ENCODE measurements at regions not wholly inside any gene's neighbourhood (a gene's known extent, or its start where the extent isn't known, plus 50 kb on each side); places are given as distances from the start of the nearest gene placed in this dataset.

DNA sequence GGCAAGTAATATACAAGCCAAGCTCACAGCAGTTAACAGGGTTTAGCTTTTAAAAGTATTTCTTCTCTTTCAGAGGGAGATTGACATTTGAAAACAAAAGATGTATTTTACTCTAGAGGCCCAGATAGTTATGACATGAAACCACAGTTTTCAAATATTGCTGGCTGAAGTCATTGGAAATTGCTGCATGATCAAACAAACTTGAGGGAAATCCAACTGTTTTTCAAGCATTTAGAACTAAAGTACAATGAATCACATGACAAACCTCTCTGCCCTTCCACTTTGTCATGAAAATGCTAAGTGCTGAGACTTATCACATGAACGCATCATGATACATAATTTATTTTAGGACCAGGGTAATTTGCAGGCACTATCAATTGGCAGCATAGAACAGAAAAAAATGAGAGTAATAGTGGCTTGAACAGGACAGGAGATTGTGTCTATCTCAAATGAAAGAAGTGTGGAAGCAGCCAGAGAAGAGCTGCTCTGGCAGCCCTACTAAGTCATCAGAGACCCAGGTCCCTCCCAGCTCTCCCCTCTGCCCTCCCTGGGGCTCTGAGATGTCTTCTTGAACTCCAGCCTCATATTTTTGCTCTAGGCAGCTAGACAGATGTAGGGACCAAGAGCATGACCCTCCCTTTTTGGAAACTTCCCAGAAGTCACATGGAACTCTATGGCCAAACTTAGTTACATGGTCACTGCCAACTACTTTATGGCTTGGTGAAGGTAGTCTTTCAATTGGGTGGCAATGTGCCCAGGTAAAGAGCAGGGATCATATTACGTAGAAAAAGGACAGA, 90.1 kb upstream of the PELI2 start:
- H2BK120ac ChIP-seq (ENCODE audit: low read depth, low read length), result no peak overlapping the region
- WGBS, 2 experiments (ENCODE audit: extremely low coverage in 2 of 2, insufficient read length in 1 of 2), result 0% methylated on average over 1 of the region's 2 CpGs; no CpG with 5 or more reads in 1 of the 2 experiments
- no peak overlapping the region for H3K4me3 ChIP-seq (ENCODE audit: insufficient read depth, low read depth, low read length)
- H3K9me1 ChIP-seq (ENCODE audit: insufficient read depth, low read length), result no peaks in the 10 kb centered on the region
- intact Hi-C loops (cut with micrococcal nuclease), result no loop called here
- in situ Hi-C loops (cut with MboI; ENCODE audit: low sequenced_read_pairs), result no loop called here
- ChIA-PET CTCF (no interaction called here), POLR2A (ENCODE audit: unreplicated experiment) (no interaction called here)
- H2BK20ac ChIP-seq (ENCODE audit: low read depth, low read length), result no peak overlapping the region
- H3K4me1 ChIP-seq (ENCODE audit: control insufficient read depth, insufficient read depth, low read length), result no peaks in the 10 kb centered on the region
- peaks cover 14% of the 10 kb centered on the region for H3K27me3 ChIP-seq (ENCODE audit: control insufficient read depth, insufficient read depth, low read length)
- H2AFZ ChIP-seq (replicated peaks; ENCODE audit: low read length, poor library complexity), result no peak overlapping the region
- no peaks in the 10 kb centered on the region for H4K20me1 ChIP-seq (ENCODE audit: insufficient read depth, low read length)
- H4K8ac ChIP-seq (ENCODE audit: low read depth in 2 of 2, low read length in 2 of 2), result no peak overlapping the region
- H3K9me3 ChIP-seq (ENCODE audit: control insufficient read depth, insufficient read depth, low read length), result no peaks in the 10 kb centered on the region
- no TSS peak for BruUV-seq (replicated peaks)
- H3K9ac ChIP-seq (ENCODE audit: low read depth, low read length), result no peak overlapping the region
- no peak for ATAC-seq (ENCODE audit: low read depth)
- H3K56ac ChIP-seq (ENCODE audit: extremely low read depth, insufficient read depth, low read length), result no peak overlapping the region
- no peak overlapping the region for H3K4me2 ChIP-seq (ENCODE audit: low read depth, low read length)
- H3K4ac ChIP-seq (ENCODE audit: low read depth, low read length), result no peak overlapping the region
- DNase-seq, result no peak
- H3K18ac ChIP-seq (ENCODE audit: low read depth, low read length), result no peak overlapping the region
- no peak overlapping the region for H3K14ac ChIP-seq (replicated peaks; ENCODE audit: low read depth, low read length)
- H4K5ac ChIP-seq (ENCODE audit: low read depth, low read length), result no peak overlapping the region
- no peak overlapping the region for H4K91ac ChIP-seq (ENCODE audit: insufficient read depth, low read depth, low read length)
- H2AK9ac ChIP-seq (replicated peaks; ENCODE audit: low read depth, low read length, poor library complexity), result no peak overlapping the region
- H2BK5ac ChIP-seq (ENCODE audit: low read depth, low read length, poor library complexity, severe bottlenecking), result no peak overlapping the region
- H3K23ac ChIP-seq (ENCODE audit: low read depth, low read length), result no peak overlapping the region
- no peak overlapping the region for H2AK5ac ChIP-seq (ENCODE audit: low read depth, low read length)
- no peak overlapping the region for H2BK15ac ChIP-seq (ENCODE audit: low read depth, low read length)
- no peaks in the 10 kb centered on the region for H3K79me1 ChIP-seq (ENCODE audit: low read depth in 1 of 2, low read length in 2 of 2)
- dilution Hi-C loops (cut with HindIII; ENCODE audit: low sequenced_read_pairs, unreplicated experiment), result no loop called here
- H3K27ac ChIP-seq (ENCODE audit: insufficient read depth, low read length), result no peak overlapping the region
- no peaks in the 10 kb centered on the region for H3K36me3 ChIP-seq (ENCODE audit: control insufficient read depth, insufficient read depth, low read length)
- TF ChIP-seq, protein P1, sequence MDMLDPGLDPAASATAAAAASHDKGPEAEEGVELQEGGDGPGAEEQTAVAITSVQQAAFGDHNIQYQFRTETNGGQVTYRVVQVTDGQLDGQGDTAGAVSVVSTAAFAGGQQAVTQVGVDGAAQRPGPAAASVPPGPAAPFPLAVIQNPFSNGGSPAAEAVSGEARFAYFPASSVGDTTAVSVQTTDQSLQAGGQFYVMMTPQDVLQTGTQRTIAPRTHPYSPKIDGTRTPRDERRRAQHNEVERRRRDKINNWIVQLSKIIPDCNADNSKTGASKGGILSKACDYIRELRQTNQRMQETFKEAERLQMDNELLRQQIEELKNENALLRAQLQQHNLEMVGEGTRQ (IDR thresholded peaks at IDR 0.05; ENCODE audit: low read depth, low read length), result no peak
- TF ChIP-seq FOS (IDR thresholded peaks at IDR 0.05; ENCODE audit: low read depth, low read length), result no peak
- TF ChIP-seq SMC3 (IDR thresholded peaks at IDR 0.05; ENCODE audit: low read depth, low read length), result no peak
- TF ChIP-seq NFE2L2 (IDR thresholded peaks at IDR 0.05; ENCODE audit: low read depth, low read length), result no peak
